Neuronal stem cell (in vitro differentiated cells): ENCODE measurements at regions not wholly inside any gene's neighbourhood (a gene's known extent, or its start where the extent isn't known, plus 50 kb on each side); places are given as distances from the start of the nearest gene placed in this dataset.

Source experiments
- DNase-seq: peaks from one replicate; pipeline ENCODE4 v3.0.0-alpha.2; 2013; ENCODE audit warnings: low spot score
- H2AFZ ChIP-seq: one replicate; pipeline ENCODE4 v1.6.1; 2013; ENCODE audit warnings: mild to moderate bottlenecking, low read length, inconsistent platforms
- H2AK5ac ChIP-seq: 2 replicates; pipeline ENCODE4 v1.6.1; 2013; ENCODE audit warnings: low read depth, mild to moderate bottlenecking, inconsistent platforms, low read length, moderate library complexity, mixed read lengths
- H2BK120ac ChIP-seq: 2 replicates; pipeline ENCODE4 v1.6.1; 2013; ENCODE audit warnings: low read depth, mild to moderate bottlenecking, inconsistent platforms, low read length, moderate library complexity, mixed read lengths
- H2BK12ac ChIP-seq: one replicate; pipeline ENCODE4 v1.6.1; 2013; ENCODE audit warnings: low read length, inconsistent platforms
- H2BK15ac ChIP-seq: 2 replicates; pipeline ENCODE4 v1.6.1; 2013; ENCODE audit warnings: mild to moderate bottlenecking, low read length, inconsistent platforms, mixed read lengths
- H2BK5ac ChIP-seq: one replicate; pipeline ENCODE4 v1.6.1; 2013; ENCODE audit warnings: inconsistent platforms, mild to moderate bottlenecking, low read length, moderate library complexity
- H3K14ac ChIP-seq: one replicate; pipeline ENCODE4 v1.6.1; 2013; ENCODE audit warnings: low read length, inconsistent platforms
- H3K18ac ChIP-seq: 2 replicates; pipeline ENCODE4 v1.6.1; 2013; ENCODE audit warnings: low read length, inconsistent platforms
- H3K23ac ChIP-seq: 2 replicates; pipeline ENCODE4 v1.6.1; 2013; ENCODE audit warnings: low read depth, mild to moderate bottlenecking, mixed read lengths, low read length, inconsistent platforms; ENCODE audit not compliant: poor library complexity
- H3K27ac ChIP-seq: replicated peaks from 3 replicates; pipeline ENCODE4 v1.5.1; 2013; ENCODE audit warnings: low read length, inconsistent platforms
- H3K27me3 ChIP-seq, 3 experiments: 2 replicates each; pipeline ENCODE4 v1.6.1; 2013; ENCODE audit warnings: low read length in 3 of 3, mild to moderate bottlenecking in 2 of 3, inconsistent platforms in 1 of 3, low read depth in 1 of 3, mixed read lengths in 1 of 3, moderate library complexity in 1 of 3; ENCODE audit not compliant: control insufficient read depth in 3 of 3, insufficient read depth in 3 of 3
- H3K36me3 ChIP-seq, 2 donors: replicated peaks in 1 of 2; 2 replicates each; pipeline ENCODE4 v1.6.1; 2013; ENCODE audit warnings: low read length in 2 of 2; ENCODE audit not compliant: control insufficient read depth in 2 of 2, insufficient read depth in 2 of 2
- H3K4ac ChIP-seq: 2 replicates; pipeline ENCODE4 v1.6.1; 2013; ENCODE audit warnings: inconsistent platforms, mild to moderate bottlenecking, low read length, moderate library complexity
- H3K4me1 ChIP-seq, 2 donors: 1 replicate in 1 of 2; 2 replicates in 1 of 2; pipeline ENCODE4 v1.6.1; 2013; ENCODE audit warnings: low read length in 2 of 2, low read depth in 1 of 2; ENCODE audit not compliant: control insufficient read depth in 2 of 2, insufficient read depth in 1 of 2
- H3K4me2 ChIP-seq: one replicate; pipeline ENCODE4 v1.6.1; 2013; ENCODE audit warnings: mild to moderate bottlenecking, low read length, inconsistent platforms; ENCODE audit not compliant: insufficient read depth, poor library complexity, severe bottlenecking
- H3K4me3 ChIP-seq, 2 donors: 2 replicates each; pipeline ENCODE4 v1.5.1; 2013; ENCODE audit warnings: low read length in 2 of 2, mild to moderate bottlenecking in 2 of 2, inconsistent platforms in 1 of 2, moderate library complexity in 1 of 2
- H3K79me1 ChIP-seq: one replicate; pipeline ENCODE4 v1.6.1; 2013; ENCODE audit warnings: low read depth, mild to moderate bottlenecking, inconsistent platforms, low read length, moderate library complexity
- H3K9ac ChIP-seq: one replicate; pipeline ENCODE4 v1.6.1; 2013; ENCODE audit warnings: mild to moderate bottlenecking, low read depth, low read length, inconsistent platforms; ENCODE audit not compliant: poor library complexity
- H3K9me3 ChIP-seq, 2 donors: replicated peaks in 1 of 2; 2 replicates each; pipeline versions ENCODE3 to v1.6.1; 2013; ENCODE audit warnings: low read length in 2 of 2, mild to moderate bottlenecking in 2 of 2, inconsistent platforms in 1 of 2, low read depth in 1 of 2, mixed read lengths in 1 of 2, moderate library complexity in 1 of 2; ENCODE audit not compliant: control insufficient read depth in 2 of 2, insufficient read depth in 1 of 2
- H4K8ac ChIP-seq: one replicate; pipeline ENCODE4 v1.6.1; 2013; ENCODE audit warnings: low read depth, mild to moderate bottlenecking, inconsistent platforms, low read length, moderate library complexity
- H4K91ac ChIP-seq: one replicate; pipeline ENCODE4 v1.6.1; 2013; ENCODE audit warnings: low read length, low read depth, mild to moderate bottlenecking, inconsistent platforms; ENCODE audit not compliant: poor library complexity
- WGBS, 2 donors: extraction: QIAGEN DNeasy Blood & Tissue Kit; methylation state at CpG; one replicate each; pipeline ENCODE4 v1.1.7; 2013; ENCODE audit warnings: missing lambda C conversion rate in 2 of 2, mixed read lengths in 1 of 2; ENCODE audit not compliant: insufficient read length in 2 of 2, insufficient replicate concordance in 1 of 2; ENCODE audit errors: extremely low coverage in 2 of 2; 5-methylcytosine and 5-hydroxymethylcytosine counted together

GRCh38 chr4:127479031-127479622, 153.6 kb upstream of the INTU start:
- no peak overlapping the region for H3K4me2 ChIP-seq
- no peak overlapping the region for H4K91ac ChIP-seq
- H2BK12ac ChIP-seq, result no peak overlapping the region
- H3K36me3 ChIP-seq, result no peaks in the 10 kb centered on the region
- H2BK5ac ChIP-seq, result no peak overlapping the region
- no peak overlapping the region for H2BK15ac ChIP-seq
- no peak overlapping the region for H4K8ac ChIP-seq
- peak; percentile 21 for DNase-seq
- no peak overlapping the region for H3K4ac ChIP-seq
- no peak overlapping the region for H3K14ac ChIP-seq
- no peaks in the 10 kb centered on the region for H3K9me3 ChIP-seq
- H3K4me1 ChIP-seq, result peaks cover 2 to 3% of the 10 kb centered on the region in 2 donors
- H3K4me3 ChIP-seq, result no peak overlapping the region
- no peaks in the 10 kb centered on the region for H3K27me3 ChIP-seq
- H2BK120ac ChIP-seq, result no peak overlapping the region
- peak overlapping the region; percentile 28 for H2AFZ ChIP-seq
- H3K18ac ChIP-seq, result no peak overlapping the region
- H3K79me1 ChIP-seq, result no peaks in the 10 kb centered on the region
- no peak overlapping the region for H3K23ac ChIP-seq
- H3K27ac ChIP-seq, result no peak overlapping the region
- H3K9ac ChIP-seq, result no peak overlapping the region
- no peak overlapping the region for H2AK5ac ChIP-seq

GRCh38 chr4:127482049-127482448, 150.7 kb upstream of the INTU start:
- DNase-seq, result no peak
- no peaks in the 10 kb centered on the region for H3K27me3 ChIP-seq
- H3K27ac ChIP-seq, result no peak overlapping the region
- no peak overlapping the region for H3K4ac ChIP-seq
- H2BK12ac ChIP-seq, result no peak overlapping the region
- no peak overlapping the region for H4K91ac ChIP-seq
- H2BK15ac ChIP-seq, result no peak overlapping the region
- peak overlapping the region; percentile 35 for H2AFZ ChIP-seq
- no CpG with 5 or more reads among the region's 1 CpG for WGBS, 2 donors
- H3K9ac ChIP-seq, result no peak overlapping the region
- H2BK5ac ChIP-seq, result no peak overlapping the region
- H3K79me1 ChIP-seq, result no peaks in the 10 kb centered on the region
- H3K9me3 ChIP-seq, result no peaks in the 10 kb centered on the region
- peaks cover 2 to 3% of the 10 kb centered on the region in 2 donors for H3K4me1 ChIP-seq
- no peak overlapping the region for H2BK120ac ChIP-seq
- H3K18ac ChIP-seq, result no peak overlapping the region
- H2AK5ac ChIP-seq, result no peak overlapping the region
- H4K8ac ChIP-seq, result no peak overlapping the region
- H3K23ac ChIP-seq, result no peak overlapping the region
- H3K4me3 ChIP-seq, result no peak overlapping the region
- H3K14ac ChIP-seq, result no peak overlapping the region
- no peak overlapping the region for H3K4me2 ChIP-seq
- no peaks in the 10 kb centered on the region for H3K36me3 ChIP-seq

- H3K4ac ChIP-seq, result no peak overlapping the region
- H3K4me2 ChIP-seq, result no peak overlapping the region
- H3K9me3 ChIP-seq, result no peaks in the 10 kb centered on the region
- H4K91ac ChIP-seq, result no peak overlapping the region
- no peak overlapping the region for H3K23ac ChIP-seq
- H3K18ac ChIP-seq, result no peak overlapping the region
- H2BK5ac ChIP-seq, result no peak overlapping the region
- WGBS, 2 donors, result no CpG with 5 or more reads among the region's 1 CpG
- H3K9ac ChIP-seq, result no peak overlapping the region
- H3K79me1 ChIP-seq, result no peaks in the 10 kb centered on the region
- H2AFZ ChIP-seq, result peak overlapping the region; percentile 27
- no peak overlapping the region for H3K4me3 ChIP-seq
- no peak overlapping the region for H2BK120ac ChIP-seq
- peaks cover 2 to 3% of the 10 kb centered on the region in 2 donors for H3K4me1 ChIP-seq
- H2BK15ac ChIP-seq, result no peak overlapping the region
- H3K14ac ChIP-seq, result no peak overlapping the region
- H2AK5ac ChIP-seq, result no peak overlapping the region
- H2BK12ac ChIP-seq, result no peak overlapping the region
- no peak overlapping the region for H4K8ac ChIP-seq
- no peak for DNase-seq
- H3K27me3 ChIP-seq, result no peaks in the 10 kb centered on the region
- H3K27ac ChIP-seq, result no peak overlapping the region
- H3K36me3 ChIP-seq, result no peaks in the 10 kb centered on the region
Measured at GRCh38 chr4:127484117-127484516, 148.6 kb upstream of the INTU start.

- no peak overlapping the region for H2BK12ac ChIP-seq
Measured at GRCh38 chr4:127486248-127486647, 146.5 kb upstream of the INTU start.

More at GRCh38 chr4:127486248-127486647, 146.5 kb upstream of the INTU start:
- H3K4me3 ChIP-seq, result no peak overlapping the region
- H3K27ac ChIP-seq, result no peak overlapping the region
- no peak overlapping the region for H2BK5ac ChIP-seq
- WGBS, 2 donors, result no CpG with 5 or more reads among the region's 1 CpG
- H4K91ac ChIP-seq, result no peak overlapping the region
- H4K8ac ChIP-seq, result no peak overlapping the region
- H3K9ac ChIP-seq, result no peak overlapping the region
- H2AK5ac ChIP-seq, result no peak overlapping the region
- H3K14ac ChIP-seq, result no peak overlapping the region
- H2BK120ac ChIP-seq, result no peak overlapping the region
- H3K18ac ChIP-seq, result no peak overlapping the region
- no peak for DNase-seq
- no peak overlapping the region for H3K4ac ChIP-seq
- H3K27me3 ChIP-seq, result no peaks in the 10 kb centered on the region
- no peak overlapping the region for H3K23ac ChIP-seq
- H2BK15ac ChIP-seq, result no peak overlapping the region
- no peaks in the 10 kb centered on the region for H3K36me3 ChIP-seq
- H3K4me2 ChIP-seq, result no peak overlapping the region
- no peaks in the 10 kb centered on the region for H3K9me3 ChIP-seq
- H3K79me1 ChIP-seq, result no peaks in the 10 kb centered on the region
- H3K4me1 ChIP-seq, result peaks cover 2 to 3% of the 10 kb centered on the region in 2 donors
- H2AFZ ChIP-seq, result peak overlapping the region; percentile 40
